DMS153 (cell line): ENCODE measurements at regions not wholly inside any gene's neighbourhood (a gene's known extent, or its start where the extent isn't known, plus 50 kb on each side); places are given as distances from the start of the nearest gene placed in this dataset.
A peak's percentile ranks its signal among the peaks of the same experiment; 100 is the strongest.

Source experiments
- DNase-seq: peaks from one replicate; lab custom pipeline; 2025; lab: John Stamatoyannopoulos, UW

DNA sequence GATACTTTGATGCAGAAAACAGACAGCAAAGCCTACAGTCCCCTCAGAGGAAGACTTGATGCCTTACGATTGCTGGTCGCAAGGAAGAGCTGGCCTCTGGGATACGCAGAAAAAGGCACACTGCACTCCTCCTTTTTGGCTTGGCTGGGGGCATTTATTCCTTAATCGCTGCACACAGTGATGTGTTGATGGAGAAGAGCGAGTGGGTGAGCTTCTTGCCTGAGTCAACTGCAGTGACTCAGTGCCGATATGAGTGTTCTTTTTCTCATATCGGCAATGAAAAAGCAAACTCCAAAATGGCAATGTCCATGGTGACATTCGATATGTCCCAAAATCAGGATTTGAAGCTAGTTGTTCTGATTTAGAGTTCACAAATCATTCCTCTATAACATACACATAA lies 794.8 kb downstream of the HACE1 start:
- no peak for DNase-seq

- DNase-seq, result no peak
Measured at GRCh38 chr6:104050455-104050854, 809.3 kb downstream of the HACE1 start.

DNA sequence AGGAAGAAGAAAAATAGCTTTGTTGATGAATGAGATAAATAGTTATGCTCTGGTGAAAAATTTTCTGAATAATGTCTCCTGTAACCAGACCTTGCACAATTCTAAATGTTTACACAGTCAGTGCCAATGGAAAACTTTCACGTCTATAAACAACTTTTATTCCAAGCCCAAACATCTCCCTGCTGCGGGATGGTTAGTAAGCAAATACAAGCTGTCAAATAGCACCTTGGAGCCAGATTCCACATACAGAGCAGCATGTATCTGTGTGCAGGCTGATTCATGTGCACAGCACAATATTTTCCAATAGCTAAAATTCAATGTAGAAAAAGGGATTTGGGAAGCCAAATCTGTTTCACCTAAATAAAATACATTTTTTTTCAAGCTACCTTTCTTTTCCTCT lies 813.3 kb downstream of the HACE1 start:
- DNase-seq, result no peak

GRCh38 chr6:104031346-104031745 lies 828.4 kb downstream of the HACE1 start:
- DNase-seq, result no peak

- DNase-seq, result no peak
Measured at GRCh38 chr6:104022126-104022525, 837.6 kb downstream of the HACE1 start.

DNA sequence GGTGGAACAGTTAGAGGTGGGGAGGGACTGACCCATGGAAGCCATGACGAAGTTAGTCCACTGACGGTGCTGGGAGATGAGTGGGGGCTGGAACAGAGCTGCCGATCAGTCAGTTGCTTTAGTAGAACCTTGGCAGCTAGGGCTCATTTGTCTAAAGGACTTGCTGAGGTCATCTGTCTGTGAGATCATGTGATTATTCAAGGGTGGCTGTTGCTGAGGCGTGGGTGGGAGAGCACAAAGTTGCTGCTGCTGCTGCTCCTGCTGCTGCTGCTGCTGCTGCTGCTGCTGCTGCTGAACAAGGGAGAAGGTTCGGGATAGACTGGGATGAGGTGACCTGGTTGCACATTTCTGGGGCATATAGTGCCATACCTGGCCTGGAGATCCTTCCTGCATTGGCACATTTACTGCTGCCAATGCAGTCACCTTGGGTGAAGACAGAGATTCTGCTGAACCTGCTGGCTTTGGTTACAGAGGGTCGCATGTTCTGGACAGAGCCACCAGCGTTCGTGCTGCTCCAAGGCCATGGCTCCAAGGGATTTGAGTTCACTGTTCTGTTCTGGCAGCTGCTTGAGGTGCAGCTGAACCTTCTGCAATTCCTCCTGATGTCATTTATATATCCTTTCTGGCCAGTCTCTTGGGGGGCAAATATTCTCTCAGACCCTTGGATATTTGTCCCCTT lies 840.5 kb downstream of the HACE1 start:
- DNase-seq, result no peak

- no peak for DNase-seq
Measured at GRCh38 chr6:104017410-104018381, 842.0 kb downstream of the HACE1 start.

- DNase-seq, result no peak
Measured at GRCh38 chr6:104014163-104014959, 845.4 kb downstream of the HACE1 start.

GRCh38 chr6:104013312-104013971 lies 846.3 kb downstream of the HACE1 start:
- DNase-seq, result no peak

DNA sequence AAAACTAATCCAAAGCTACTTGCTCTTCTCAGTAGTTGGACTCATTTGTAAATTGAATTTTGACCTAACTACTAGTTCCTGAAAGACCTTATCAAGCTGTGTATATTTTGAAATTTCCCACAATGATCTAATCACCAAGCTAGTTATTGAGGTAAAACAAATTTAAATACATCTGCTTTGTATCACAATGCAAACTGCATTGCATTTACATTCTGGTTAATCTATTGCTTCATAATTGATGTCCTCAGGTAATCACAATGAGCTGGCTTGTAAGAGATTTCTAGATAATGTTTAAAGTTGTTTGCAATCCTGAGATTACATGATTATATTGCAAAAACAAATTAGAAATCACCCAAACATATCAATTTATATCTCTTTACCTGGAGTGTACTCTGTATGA lies 848.8 kb downstream of the HACE1 start:
- no peak for DNase-seq

DNA sequence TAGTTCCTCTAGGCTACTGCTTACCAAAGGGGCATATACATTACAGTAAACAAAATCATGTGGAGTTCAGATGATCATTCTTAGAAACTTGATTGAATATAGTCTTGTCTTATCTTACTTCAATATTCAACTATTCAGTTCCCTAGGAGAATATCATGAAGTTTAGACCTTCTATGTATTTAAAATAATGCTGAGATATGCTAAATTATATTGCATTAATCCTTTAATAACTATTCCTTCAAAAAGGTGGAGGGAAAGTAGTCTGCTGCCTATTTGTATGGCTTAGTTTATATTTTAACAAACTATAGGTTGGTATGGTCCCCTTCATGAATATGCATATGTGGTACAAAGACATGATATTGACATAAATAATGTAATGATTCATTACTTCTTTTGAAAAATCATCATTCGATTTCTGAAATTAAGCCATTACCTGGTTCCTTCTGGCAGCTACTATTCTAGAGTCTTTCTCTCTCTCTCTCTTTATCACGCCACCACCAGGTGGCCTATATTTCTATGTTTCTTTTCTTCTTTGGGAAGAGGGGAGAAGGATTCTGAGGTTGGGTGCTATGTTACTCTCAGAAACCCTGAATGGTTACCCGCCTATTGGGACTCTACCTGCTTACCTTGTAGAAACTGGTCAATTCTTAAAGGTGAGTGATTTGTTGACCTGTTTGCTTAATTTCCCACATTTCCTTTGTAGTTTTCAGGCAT lies 855.8 kb downstream of the HACE1 start:
- DNase-seq, result no peak

DNA sequence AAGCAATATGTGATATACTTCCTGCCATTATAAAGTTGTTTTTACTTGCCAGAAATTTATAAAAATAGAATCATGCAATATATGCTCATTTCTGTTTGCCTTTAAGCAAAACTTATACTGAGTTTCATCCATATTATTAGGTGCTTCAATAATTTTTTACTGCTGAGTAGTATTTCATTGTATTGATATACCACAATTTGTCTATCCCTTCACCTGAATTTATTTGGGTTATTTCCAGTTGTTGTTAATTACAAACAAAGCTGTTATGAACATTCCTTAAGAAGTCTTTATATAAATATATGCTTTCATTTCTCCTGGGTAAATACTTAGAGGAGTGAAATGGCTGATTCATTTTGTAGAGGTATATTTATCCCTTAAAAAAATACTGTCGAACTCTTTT lies 864.1 kb downstream of the HACE1 start:
- no peak for DNase-seq

DNA sequence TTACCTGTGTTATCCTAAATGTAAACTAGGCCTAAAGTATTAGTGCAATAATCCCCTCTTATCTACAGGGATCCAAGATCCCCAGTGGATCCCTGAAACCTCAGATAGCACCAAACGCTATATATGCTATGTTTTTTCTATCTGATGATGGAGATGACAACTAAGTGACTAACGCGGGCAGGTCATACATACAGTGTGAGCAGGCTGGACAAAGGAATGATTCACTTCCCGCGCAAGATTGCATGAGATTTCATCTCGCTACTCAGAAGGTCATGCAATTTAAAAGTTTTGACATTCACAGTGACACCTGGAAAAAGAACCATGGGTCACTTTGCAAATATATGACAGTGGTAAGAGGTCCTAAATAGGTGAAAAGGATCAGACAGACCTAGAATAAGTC lies 875.9 kb downstream of the HACE1 start:
- no peak for DNase-seq

- peak; percentile 4 for DNase-seq
Measured at GRCh38 chr6:103983011-103983410, 876.7 kb downstream of the HACE1 start.

DNA sequence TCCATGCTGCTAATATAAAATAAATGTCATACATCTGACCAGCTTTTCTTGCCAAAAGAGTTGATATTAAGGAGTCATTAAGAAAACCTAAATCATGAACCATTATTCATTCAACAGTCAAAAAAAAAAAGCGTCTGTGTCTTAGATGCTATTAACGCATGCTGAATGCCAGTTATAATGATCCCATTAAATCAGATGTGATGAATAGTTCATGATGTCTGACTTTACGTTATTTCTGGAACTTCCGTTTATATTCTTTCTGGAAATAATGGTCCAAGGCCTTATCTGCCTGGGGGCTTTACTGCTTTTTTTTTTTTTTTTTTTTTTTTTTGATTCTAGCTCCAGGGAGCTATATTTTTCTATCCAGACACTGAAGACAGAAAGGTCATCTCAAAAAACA lies 877.1 kb downstream of the HACE1 start:
- no peak for DNase-seq

DNA sequence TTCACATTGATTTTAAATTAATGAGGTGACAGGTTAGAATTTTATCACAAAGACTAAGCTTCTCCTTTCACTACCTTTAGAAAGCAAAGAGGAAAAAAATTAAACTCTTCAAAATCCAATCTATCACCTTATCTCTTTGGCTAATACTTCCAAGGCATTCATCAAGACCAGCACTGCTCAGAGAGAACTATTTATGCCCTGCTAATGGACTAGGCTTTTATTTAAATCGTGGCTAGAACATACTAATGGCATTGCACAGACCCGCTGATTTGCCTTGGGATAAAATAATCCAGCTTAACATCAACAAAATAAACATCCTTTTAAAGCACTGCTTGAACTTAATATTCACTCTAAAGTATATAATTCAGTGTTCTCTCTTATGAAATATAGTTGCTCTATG lies 880.4 kb downstream of the HACE1 start:
- no peak for DNase-seq

- DNase-seq, result no peak
Measured at GRCh38 chr6:103937389-103937788, 922.3 kb downstream of the HACE1 start.

DNA sequence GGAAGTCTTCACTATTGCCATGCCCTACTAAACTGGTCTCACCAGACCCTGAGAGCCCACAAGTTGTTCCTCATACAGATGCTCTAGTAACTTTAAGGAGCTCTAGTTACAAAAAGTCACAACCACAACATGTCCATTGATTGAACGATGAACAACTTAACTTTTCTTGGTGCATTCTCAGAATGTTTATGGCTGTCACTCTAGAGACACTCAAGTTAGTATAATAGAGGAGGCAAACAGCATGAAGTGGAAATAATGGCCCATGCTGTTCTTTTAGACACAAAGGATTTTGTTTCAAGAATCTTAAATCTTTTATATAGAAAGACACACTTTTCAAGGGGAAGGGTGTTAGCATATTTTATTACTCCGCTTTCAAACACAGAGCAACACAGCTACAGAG lies 934.4 kb downstream of the HACE1 start:
- DNase-seq, result no peak

- no peak for DNase-seq
Measured at GRCh38 chr6:103910018-103910417, 949.7 kb downstream of the HACE1 start.

DNA sequence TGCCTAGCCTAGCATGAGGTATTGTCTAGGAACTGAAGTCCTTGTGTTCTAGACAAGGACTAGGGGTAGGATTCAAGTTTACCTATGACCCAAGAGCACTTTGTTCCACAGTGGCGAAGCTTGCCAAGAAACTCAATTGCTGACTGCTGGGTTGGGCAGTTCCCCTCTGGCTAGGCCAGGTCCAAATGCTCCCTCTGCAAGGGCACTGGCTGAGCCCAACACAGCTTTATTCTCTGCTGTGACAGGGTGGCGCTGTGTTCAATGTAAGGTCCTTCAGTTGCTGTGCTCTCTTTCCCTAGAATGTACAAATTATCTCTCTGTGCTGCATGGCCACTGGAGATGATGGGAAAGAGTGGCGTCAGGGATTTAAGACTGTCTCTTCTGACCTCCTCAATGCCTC lies 950.8 kb downstream of the HACE1 start:
- no peak for DNase-seq

DNA sequence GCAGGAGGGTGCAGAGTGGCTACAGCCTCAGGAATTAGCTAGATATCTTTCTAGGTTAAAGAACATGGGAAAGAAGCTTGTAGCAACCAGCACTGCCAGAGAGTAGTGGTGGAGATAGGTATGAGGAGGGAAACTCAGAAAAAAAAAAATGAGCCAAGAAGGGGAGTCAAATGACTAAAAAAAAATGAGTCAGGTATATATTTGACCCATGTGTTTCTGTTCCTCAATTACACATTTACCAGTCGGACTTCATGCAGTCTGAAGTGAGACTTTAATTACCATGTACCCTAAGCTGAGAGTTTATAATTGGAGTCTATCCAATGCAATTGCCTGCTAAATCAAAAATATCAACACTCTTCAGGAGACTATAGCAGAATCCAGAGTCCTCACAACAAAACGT lies 964.6 kb downstream of the HACE1 start:
- no peak for DNase-seq
